ENCODE measurements at regions not wholly inside any gene's neighbourhood (a gene's known extent, or its start where the extent isn't known, plus 50 kb on each side); places are given as distances from the start of the nearest gene placed in this dataset.

- DNase-seq (ENCODE audit: low spot score): peak; percentile 54
Measured at GRCh38 chr2:18651842-18652774, 62.7 kb upstream of the NT5C1B start.

- DNase-seq (ENCODE audit: low spot score): no peak
Measured at GRCh38 chr2:18650221-18650620, 60.9 kb upstream of the NT5C1B start.

GRCh38 chr2:18649502-18650135 is 60.2 kb upstream of the NT5C1B start:
- DNase-seq (ENCODE audit: low spot score): no peak

- DNase-seq (ENCODE audit: low spot score): no peak
Measured at GRCh38 chr2:18648161-18648560, 58.8 kb upstream of the NT5C1B start.

GRCh38 chr2:18647731-18648130 is 58.4 kb upstream of the NT5C1B start:
- peak; percentile 21 for DNase-seq (ENCODE audit: low spot score)

- no peak for DNase-seq (ENCODE audit: low spot score)
Measured at GRCh38 chr2:18645315-18645714, 55.9 kb upstream of the NT5C1B start.

- DNase-seq (ENCODE audit: low spot score): no peak
Measured at GRCh38 chr2:18644115-18644462, 54.7 kb upstream of the NT5C1B start.

- no peak for DNase-seq (ENCODE audit: low spot score)
Measured at GRCh38 chr2:18643326-18644114, 54.2 kb upstream of the NT5C1B start.

GRCh38 chr2:18641823-18642222 is 52.5 kb upstream of the NT5C1B start:
- DNase-seq (ENCODE audit: low spot score): no peak

- DNase-seq (ENCODE audit: low spot score): no peak
Measured at GRCh38 chr2:18639756-18640453, 50.5 kb upstream of the NT5C1B start.

Data from AG08395 (cell line).